Fibroblast of lung (primary cell): ENCODE measurements at regions not wholly inside any gene's neighbourhood (a gene's known extent, or its start where the extent isn't known, plus 50 kb on each side); places are given as distances from the start of the nearest gene placed in this dataset.

Source experiments
- EZH2 ChIP-seq: IDR thresholded peaks from 2 replicates; pipeline ENCODE4 v1.5.1; 2012; ENCODE audit warnings: low read length, control low read depth, mild to moderate bottlenecking; ENCODE audit errors: missing control alignments
- TF ChIP-seq, protein P1 (sequence below), 2 donors: IDR thresholded peaks in 1 of 2; conservative IDR thresholded peaks in 1 of 2; 1 replicate in 1 of 2; 2 replicates in 1 of 2; pipeline ENCODE4 v1.5.1; 2011 to 2012; ENCODE audit warnings: low read length in 2 of 2, control low read depth in 1 of 2, inconsistent platforms in 1 of 2, low read depth in 1 of 2, mild to moderate bottlenecking in 1 of 2

DNA sequence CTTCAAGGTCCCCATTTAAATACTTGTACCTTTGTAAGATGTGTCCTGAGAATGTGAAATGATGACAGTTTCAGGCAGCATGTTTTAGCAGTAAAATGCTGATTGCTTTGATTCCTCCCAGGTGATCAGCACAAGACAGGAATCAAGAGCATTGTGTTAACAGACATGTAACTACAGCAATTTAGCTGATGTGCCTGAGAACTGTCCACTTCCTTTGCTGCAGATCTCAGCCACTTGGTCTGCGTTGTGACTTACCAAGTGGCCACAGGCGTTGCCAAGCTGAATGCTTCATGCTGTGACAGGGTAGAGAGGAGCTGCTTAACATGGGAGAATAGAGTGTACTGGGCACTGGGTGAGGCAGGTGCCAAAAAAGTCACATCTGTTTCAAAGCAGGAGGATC is 767.0 kb upstream of the POU3F2 start:
- TF ChIP-seq, protein P1, sequence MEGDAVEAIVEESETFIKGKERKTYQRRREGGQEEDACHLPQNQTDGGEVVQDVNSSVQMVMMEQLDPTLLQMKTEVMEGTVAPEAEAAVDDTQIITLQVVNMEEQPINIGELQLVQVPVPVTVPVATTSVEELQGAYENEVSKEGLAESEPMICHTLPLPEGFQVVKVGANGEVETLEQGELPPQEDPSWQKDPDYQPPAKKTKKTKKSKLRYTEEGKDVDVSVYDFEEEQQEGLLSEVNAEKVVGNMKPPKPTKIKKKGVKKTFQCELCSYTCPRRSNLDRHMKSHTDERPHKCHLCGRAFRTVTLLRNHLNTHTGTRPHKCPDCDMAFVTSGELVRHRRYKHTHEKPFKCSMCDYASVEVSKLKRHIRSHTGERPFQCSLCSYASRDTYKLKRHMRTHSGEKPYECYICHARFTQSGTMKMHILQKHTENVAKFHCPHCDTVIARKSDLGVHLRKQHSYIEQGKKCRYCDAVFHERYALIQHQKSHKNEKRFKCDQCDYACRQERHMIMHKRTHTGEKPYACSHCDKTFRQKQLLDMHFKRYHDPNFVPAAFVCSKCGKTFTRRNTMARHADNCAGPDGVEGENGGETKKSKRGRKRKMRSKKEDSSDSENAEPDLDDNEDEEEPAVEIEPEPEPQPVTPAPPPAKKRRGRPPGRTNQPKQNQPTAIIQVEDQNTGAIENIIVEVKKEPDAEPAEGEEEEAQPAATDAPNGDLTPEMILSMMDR (conservative IDR thresholded peaks at IDR 0.05 in 1 of 2, IDR thresholded peaks at IDR 0.05 in 1 of 2; ENCODE audit: low read depth in 1 of 2, low read length in 2 of 2) = no peak
- TF ChIP-seq EZH2 = no peak
